ENCODE measurements at regions not wholly inside any gene's neighbourhood (a gene's known extent, or its start where the extent isn't known, plus 50 kb on each side); places are given as distances from the start of the nearest gene placed in this dataset.

GRCh38 chr2:150215041-150215440 lies 272.4 kb downstream of the RND3 start:
- no peak for TF ChIP-seq CTCF (IDR thresholded peaks at IDR 0.05; ENCODE audit: insufficient read depth, low read depth, low read length)
- no peak for DNase-seq (ENCODE audit: low read depth)
- H3K4me3 ChIP-seq (ENCODE audit: low read depth, low read length) = no peak overlapping the region

- peak; percentile 6 for DNase-seq (ENCODE audit: low read depth)
- no peak for TF ChIP-seq CTCF (IDR thresholded peaks at IDR 0.05; ENCODE audit: insufficient read depth, low read depth, low read length)
- no peak overlapping the region for H3K4me3 ChIP-seq (ENCODE audit: low read depth, low read length)
Measured at GRCh38 chr2:150214626-150215025, 272.8 kb downstream of the RND3 start.

GRCh38 chr2:150212722-150213171 lies 274.7 kb downstream of the RND3 start:
- DNase-seq (ENCODE audit: low read depth) = peak; percentile 78
- no peak for TF ChIP-seq CTCF (IDR thresholded peaks at IDR 0.05; ENCODE audit: insufficient read depth, low read depth, low read length)
- no peak overlapping the region for H3K4me3 ChIP-seq (ENCODE audit: low read depth, low read length)

GRCh38 chr2:150211164-150211631 lies 276.3 kb downstream of the RND3 start:
- no peak overlapping the region for H3K4me3 ChIP-seq (ENCODE audit: low read depth, low read length)
- TF ChIP-seq CTCF (IDR thresholded peaks at IDR 0.05; ENCODE audit: insufficient read depth, low read depth, low read length) = no peak
- DNase-seq (ENCODE audit: low read depth) = peak; percentile 85

GRCh38 chr2:150209746-150210145 lies 277.7 kb downstream of the RND3 start:
- H3K4me3 ChIP-seq (ENCODE audit: low read depth, low read length) = no peak overlapping the region
- no peak for DNase-seq (ENCODE audit: low read depth)
- no peak for TF ChIP-seq CTCF (IDR thresholded peaks at IDR 0.05; ENCODE audit: insufficient read depth, low read depth, low read length)

- H3K4me3 ChIP-seq (ENCODE audit: low read depth, low read length) = no peak overlapping the region
- no peak for TF ChIP-seq CTCF (IDR thresholded peaks at IDR 0.05; ENCODE audit: insufficient read depth, low read depth, low read length)
- no peak for DNase-seq (ENCODE audit: low read depth)
Measured at GRCh38 chr2:150208689-150209088, 278.8 kb downstream of the RND3 start.

- no peak for DNase-seq (ENCODE audit: low read depth)
- H3K4me3 ChIP-seq (ENCODE audit: low read depth, low read length) = no peak overlapping the region
- TF ChIP-seq CTCF (IDR thresholded peaks at IDR 0.05; ENCODE audit: insufficient read depth, low read depth, low read length) = no peak
Measured at GRCh38 chr2:150207979-150208378, 279.5 kb downstream of the RND3 start.
